Embryonic facial prominence (tissue), 1 donor: ENCODE measurements at regions not wholly inside any gene's neighbourhood (a gene's known extent, or its start where the extent isn't known, plus 50 kb on each side); places are given as distances from the start of the nearest gene placed in this dataset.
"Not testable (repeated sequence)": the region's sequence is repeated elsewhere in the genome, so short reads cannot be mapped to it uniquely, and the experiment has no call there.

Experiments
- DNase-seq: peaks from one replicate; pipeline ENCODE4 v3.0.0-alpha.2; 2016; ENCODE audit errors: extremely low spot score

DNA sequence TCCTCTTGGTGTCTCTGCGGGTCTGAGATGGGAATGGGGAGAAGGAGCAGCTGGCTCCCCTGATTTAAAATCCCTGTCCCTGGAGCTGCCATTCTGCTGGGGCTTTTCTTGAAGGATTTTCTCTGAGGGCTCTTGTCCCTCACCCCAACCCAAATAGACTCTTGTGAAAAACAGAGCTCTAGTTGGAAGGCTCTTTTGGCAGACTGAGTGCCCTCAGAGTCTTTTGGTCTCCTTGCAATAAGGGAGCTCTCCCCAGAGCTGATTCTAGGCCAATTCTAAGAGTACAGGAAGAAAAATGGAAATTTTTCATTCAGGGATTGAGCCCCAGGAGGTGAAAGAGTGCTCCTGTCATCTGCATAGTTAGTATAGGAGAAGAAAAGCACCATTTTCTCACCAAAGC, 238.3 kb downstream of the COG6 start:
- no peak for DNase-seq

DNA sequence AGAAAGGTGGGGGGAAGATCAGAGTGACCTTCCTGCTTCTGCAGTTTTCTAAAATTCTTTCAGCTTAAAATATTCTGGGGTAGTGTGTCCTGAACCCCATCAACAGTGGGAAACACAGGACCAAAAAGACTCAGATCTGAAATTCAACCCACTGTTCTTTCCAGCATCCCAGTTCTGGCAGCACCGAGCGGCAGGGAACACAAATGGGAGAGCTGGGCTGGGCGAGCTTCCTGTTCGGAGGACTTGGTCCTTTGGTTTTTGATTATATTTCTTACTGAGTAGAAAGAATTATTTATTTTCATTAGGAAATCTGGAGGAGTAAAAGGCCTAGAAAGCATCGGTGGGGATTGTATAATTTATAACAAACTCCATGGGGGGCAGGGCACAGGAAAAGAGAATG, 239.1 kb downstream of the COG6 start:
- no peak for DNase-seq

DNA sequence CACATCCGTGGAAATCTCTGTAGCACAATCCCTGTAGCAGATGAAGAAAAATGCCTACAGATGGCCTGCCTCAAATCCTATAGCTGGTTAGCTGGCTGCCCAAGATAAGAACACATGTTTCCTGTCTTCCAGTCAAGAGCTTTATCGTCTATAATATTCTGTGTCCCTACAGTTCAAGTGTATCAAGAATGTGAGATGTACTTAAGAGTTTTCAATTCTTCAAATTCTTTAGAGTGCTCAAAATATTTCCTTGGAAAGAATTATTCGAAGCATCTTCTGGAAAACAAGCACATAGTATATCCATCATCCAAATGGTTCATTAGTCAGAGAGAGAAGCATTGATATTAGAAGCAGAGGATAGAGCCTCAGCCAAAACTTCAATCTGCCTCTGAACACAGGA, 239.8 kb downstream of the COG6 start:
- DNase-seq: no peak

DNA sequence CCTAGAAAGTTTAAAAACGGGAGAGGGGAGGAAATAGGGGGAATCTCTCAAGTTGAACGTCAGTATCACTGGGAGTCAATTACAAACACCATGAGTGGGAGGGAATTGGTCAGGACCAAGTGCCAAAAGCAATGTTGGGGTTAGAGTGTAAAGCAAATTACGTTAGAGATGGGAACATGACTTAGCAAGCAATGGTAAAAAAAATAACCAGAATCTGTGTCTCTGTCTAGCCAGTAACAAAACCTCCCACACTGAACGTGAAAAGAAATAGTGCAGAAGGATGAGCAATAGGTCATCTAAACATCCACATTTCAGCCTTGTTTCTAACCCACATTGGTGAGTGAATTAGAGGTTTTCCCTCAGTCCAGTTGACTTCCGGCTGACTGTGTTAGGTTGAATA, 242.2 kb downstream of the COG6 start:
- no peak for DNase-seq

DNA sequence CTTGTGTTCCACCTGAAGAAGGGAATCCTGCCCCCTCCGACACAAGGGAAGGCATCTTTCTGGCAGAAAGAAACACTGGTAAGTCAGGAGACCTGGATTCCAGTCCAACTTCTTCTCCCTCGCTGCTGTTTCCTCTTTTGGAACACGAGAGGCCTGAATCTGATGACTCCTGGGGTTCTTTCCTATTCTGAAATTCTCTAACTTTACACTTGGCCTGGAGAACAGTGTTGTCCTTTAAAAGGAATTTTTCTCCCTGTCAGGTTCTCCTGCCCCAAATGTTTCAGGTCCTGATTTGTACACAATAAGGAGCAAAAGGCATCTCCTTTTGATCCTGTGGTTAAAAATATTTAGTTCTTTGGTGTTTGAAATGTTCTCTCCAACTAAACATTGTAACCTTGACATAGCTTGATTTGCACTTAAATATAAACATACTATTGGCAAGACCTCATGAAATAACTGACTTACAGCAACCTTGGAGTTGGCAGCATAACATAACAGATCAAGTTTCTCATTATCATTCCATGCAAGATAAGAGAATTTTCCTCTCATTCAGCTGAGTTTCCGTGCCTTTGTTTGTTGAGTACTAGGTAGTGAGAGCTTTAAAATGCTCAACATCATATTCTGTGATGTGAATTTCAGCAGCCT, 244.8 kb downstream of the COG6 start:
- DNase-seq: no peak

DNA sequence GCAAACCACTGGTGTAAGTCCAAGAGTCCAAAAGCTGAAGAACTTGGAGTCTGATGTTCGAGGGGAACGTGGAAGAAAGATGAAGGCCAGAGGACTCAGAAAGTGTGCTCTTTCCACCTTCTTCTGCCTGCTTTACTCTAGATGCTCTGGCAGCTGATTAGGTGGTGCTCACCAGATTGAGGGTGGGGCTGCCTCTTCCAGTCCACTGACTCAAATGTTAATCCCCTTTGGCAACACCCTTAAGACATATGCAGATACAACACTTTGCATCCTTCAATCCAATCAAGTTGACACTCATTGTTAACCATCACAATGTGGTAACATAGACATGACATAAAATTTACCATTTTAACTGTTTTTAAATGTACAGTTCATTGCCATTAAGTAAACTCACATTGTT, 249.5 kb downstream of the COG6 start:
- no peak for DNase-seq

GRCh38 chr13:39909634-39910033, 254.2 kb downstream of the COG6 start:
- DNase-seq: no peak

DNA sequence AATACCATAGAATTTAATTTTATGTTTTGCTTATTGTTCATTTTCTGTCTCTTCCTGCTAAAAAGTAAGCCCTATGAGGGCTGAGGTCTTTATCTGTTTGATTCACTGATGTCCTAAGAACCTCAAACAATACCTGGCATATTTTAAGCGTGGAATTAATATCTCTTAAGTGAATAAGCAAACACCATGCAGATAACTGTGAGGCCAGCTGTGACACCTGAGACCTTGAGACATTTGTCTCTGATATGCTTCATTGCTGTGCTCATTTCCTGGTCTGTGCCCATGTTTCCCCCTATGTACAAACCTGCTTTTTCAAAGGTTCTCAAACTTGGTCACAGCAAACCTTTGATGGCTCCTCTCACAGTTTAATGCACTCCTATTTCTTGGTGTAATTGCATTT, 254.6 kb downstream of the COG6 start:
- no peak for DNase-seq

- DNase-seq: no peak
These were observed 255.4 kb downstream of the COG6 start for GRCh38 chr13:39910833-39911232.

DNA sequence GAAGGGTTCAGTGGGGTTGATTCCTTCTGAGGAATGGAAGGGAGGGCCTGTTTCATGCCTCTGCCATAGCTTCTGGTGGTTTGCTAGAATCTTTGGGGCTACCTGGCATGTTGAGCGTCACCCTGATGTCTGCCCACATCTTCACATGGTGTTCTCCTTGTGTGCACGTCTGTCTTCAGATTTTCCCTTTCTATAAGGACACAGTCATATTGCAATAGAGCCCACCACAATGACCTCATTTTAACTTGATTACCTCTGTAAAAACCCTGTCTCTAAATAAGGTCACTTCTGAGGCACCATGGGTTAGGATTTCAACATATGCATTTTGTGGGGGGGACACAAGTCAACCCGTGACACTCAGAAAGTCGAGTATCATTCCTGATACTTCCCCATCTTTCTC, 257.9 kb downstream of the COG6 start:
- no peak for DNase-seq

- DNase-seq: no peak
These were observed 258.5 kb downstream of the COG6 start for GRCh38 chr13:39913928-39914327.

GRCh38 chr13:39915418-39915817, 260.0 kb downstream of the COG6 start:
- DNase-seq: no peak

DNA sequence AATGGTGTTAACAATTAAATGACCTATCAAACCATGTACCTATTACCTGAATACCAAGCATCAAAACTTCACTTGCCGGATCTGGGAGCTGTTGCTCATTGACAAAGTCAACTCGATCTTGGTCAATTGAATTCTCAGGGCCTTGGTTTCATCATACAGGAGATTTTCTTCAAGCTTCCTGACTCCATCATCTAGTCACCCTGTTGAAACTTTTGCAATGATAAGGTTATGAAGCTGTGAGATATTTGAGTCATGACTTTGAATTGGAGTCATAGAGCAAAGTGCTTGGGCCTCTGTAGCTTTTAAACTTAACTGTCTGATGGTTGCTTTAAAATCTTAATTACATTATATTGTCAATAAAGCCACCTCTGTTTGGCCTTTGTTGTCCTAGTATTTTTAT, 260.9 kb downstream of the COG6 start:
- no peak for DNase-seq

DNA sequence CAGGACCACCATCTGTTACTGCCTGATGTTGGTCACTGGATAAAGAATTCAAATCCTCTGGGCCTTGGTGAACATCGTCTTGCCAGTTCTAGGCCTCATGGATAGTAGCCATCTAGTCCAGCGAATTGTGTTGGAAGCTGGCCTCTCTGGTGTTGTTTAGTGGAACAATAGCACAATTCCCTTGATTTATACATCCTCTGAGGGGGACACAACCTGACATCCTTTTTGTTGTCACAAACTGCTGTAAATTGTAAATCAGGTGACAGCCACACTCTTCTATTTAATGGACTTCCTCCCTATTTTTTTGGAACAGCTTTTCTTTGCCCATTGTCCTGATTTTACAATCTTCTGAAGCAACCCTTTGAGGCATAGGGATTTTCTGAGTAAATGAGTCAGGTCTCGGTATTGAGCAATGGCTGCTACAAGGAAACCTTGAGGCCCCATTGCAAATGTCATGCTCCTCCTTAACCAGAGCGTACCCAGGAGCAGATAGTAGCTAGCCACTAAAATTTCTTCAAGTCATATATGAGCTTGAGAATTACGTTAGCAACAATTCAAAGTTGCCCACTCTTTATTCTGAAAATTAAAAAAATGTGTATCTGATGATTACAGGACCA, 263.3 kb downstream of the COG6 start:
- DNase-seq: no peak

- DNase-seq: no peak
These were observed 265.2 kb downstream of the COG6 start for GRCh38 chr13:39920613-39921012.

DNA sequence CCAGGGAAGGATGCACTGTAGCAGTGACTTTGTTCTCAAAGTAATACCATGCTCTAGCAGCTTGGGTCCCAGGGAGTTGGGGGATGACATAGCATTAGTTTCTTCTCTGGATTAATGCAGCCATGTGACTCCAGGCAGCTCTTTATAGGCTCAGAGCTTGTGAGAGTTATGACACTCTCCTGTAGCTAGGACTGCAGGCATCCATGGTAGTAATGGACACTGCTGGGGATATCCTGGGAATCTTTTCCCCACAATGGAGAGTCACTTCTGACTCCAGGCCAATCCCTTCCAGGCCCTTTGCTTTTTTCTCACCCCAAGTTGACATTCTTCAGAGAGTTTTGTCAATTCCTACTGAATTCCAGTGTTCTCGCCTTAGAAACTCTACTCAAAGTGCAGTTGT, 270.9 kb downstream of the COG6 start:
- no peak for DNase-seq

DNA sequence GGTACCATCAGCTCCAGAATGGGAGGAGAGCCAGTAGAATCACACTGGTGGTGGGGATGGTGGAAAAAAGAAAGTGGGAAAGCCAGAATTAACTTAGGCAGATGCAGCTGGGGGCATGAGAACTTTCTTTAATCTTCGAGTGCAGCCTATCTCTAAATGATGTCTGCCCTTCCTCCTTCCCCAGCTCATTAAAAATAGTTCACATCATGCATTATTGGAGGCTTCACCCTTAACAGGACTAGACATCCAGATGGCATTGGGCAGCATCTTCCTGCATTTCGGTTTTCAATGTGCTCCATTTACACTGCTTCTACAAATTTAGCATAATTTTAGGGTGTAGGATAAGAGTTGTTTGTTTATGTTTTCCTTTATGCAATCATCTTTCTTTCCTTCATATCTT, 272.8 kb downstream of the COG6 start:
- DNase-seq: no peak

DNA sequence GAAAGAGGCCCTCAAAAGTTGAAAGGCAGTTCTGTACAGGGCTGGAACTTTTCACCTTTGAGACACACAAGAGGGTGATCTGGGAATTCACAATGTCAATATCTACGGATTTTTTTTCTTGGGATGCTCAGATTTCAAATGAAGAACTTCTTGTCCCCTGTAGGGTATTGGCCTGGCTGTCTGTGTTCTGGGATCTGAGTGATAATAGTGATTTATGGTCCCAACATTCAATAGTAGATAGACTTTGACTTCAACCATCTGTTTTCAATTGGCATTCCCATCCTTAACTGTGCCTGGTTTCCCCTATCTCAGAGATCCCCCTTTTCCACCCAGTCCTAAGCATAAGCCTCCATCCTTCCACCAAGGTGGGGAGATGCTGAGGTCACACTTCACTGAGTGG, 274.1 kb downstream of the COG6 start:
- no peak for DNase-seq

DNA sequence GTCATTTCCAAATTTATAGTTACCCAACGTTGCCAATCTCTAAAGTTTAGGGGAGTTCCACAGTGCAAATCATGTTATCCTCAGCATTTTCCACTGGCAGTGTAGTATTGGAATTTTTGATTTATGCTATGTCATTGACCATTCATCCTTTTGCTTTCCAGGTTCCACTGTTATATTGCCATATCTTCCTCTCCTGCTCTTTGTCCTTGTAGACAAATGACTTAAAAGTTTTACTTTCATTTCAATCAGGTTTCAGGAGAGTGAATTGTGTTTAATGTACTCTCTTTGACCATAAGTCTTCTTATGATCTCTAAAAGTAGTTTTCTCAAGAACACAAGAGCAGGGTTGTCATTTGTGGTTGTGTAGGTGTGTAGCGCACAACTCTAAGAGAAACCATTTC, 274.6 kb downstream of the COG6 start:
- DNase-seq: no peak

DNA sequence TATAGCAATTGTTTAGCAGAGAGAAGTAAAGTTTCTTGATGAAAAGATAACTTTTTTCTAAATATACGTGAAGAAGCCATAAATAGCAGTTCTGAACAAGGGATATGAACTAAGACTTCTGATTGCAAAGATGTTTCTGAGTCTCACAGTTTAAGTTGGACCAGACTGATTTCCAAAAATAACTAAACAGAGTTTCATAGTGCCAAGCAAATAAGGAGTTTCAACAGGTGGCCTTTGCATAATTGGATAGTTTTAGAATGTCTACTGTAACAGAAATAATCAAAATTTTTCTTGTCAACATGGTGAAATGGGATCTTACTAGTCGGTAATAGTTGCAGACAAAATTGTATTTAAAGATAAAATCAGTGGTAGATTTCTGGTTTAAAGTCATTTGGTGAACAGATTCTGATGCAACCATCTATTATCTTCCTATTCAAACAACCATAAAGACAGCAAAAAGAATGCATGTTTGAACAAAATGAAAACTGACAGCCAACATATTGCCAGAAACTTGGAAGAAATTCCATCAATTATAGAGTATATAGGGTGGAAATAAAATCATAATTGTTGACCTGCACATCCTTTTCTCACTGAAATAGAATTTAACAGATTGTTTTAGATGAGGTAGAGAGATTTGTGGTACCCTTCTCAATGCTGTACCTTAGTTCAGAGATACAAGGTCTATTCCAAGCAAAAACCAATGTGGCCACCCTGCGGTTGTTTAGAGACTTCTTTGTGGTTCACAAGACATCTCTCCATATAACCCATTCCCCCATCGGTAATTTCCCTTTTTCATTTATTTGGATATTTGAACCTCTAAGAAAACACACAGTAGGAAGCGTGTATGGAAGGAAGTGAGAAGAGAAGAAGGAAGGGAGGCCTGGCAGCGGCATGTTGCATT, 275.3 kb downstream of the COG6 start:
- DNase-seq: no peak

- no peak for DNase-seq
These were observed 276.0 kb downstream of the COG6 start for GRCh38 chr13:39931505-39931904.

- not testable (repeated sequence) for DNase-seq
These were observed 277.1 kb downstream of the COG6 start for GRCh38 chr13:39932514-39932913.

DNA sequence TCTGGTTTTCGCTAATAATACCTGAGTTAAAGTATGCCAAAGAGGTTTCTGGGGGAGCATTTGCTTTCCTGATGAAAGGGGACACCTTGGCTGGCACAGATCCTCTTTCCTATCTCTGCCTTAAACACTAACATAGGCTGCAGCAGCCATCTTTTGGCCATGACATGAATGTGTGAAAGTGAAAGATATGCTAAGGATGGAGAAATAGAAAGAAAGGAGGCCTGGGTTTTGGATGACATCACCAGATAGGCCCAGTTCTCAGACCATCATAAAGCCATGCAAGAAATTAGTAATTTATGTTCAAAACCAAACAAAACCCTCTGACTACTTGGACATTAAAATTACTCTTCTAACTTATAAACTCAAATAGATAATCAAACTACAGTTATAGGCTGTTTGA, 279.7 kb downstream of the COG6 start:
- DNase-seq: no peak
